Activated CD4-positive, alpha-beta memory T cell treated with anti-CD3 and anti-CD28 coated beads, Interleukin-2, amount 10 ng/mL, durations not matched to agents 7 days and 5 days (primary cell): ENCODE measurements at regions not wholly inside any gene's neighbourhood (a gene's known extent, or its start where the extent isn't known, plus 50 kb on each side); places are given as distances from the start of the nearest gene placed in this dataset.

Experiments used
- CTCF ChIA-PET: fragments of 350-600 bp; sonication (Branson Sonifier 250); formaldehyde crosslinking; loops from one replicate; lab custom pipeline; 2021; ENCODE audit warnings: antibody characterized with exemption, inconsistent platforms; lab: Charles Lee
- POLR2A ChIA-PET: fragments of 350-600 bp; sonication (Branson Sonifier 250); formaldehyde crosslinking; loops from one replicate; lab custom pipeline; 2021; ENCODE audit warnings: antibody characterized with exemption; lab: Charles Lee
- DNase-seq: peaks from one replicate; pipeline ENCODE4 v3.0.0-alpha.2; 2020
- H3K27ac Mint-ChIP-seq: one replicate; pipeline ENCODE4 v1.8.0; 2021; ENCODE audit warnings: mild to moderate bottlenecking, mixed read lengths
- H3K27me3 Mint-ChIP-seq: one replicate; pipeline ENCODE4 v1.8.0; 2021; ENCODE audit warnings: mixed read lengths
- H3K36me3 Mint-ChIP-seq: one replicate; pipeline ENCODE4 v1.8.0; 2021; ENCODE audit warnings: low read depth, mixed read lengths
- H3K4me1 Mint-ChIP-seq: one replicate; pipeline ENCODE4 v1.8.0; 2021; ENCODE audit warnings: mixed read lengths
- H3K4me3 Mint-ChIP-seq: one replicate; pipeline ENCODE4 v1.8.0; 2021; ENCODE audit warnings: mild to moderate bottlenecking, mixed read lengths
- H3K9me3 Mint-ChIP-seq: one replicate; pipeline ENCODE4 v1.8.0; 2021; ENCODE audit warnings: mixed read lengths

GRCh38 chr9:32723789-32724325 lies 59.5 kb upstream of the TMEM215 start:
- POLR2A ChIA-PET, result no interaction called here
- Mint-ChIP-seq H3K27me3 (peaks cover 2% of the 10 kb centered on the region), H3K4me3 (no peak overlapping the region), H3K36me3 (no peaks in the 10 kb centered on the region), H3K4me1 (no peaks in the 10 kb centered on the region), H3K9me3 (peaks cover 4% of the 10 kb centered on the region), H3K27ac (no peak overlapping the region)
- CTCF ChIA-PET, result no interaction called here
- DNase-seq, result no peak

DNA sequence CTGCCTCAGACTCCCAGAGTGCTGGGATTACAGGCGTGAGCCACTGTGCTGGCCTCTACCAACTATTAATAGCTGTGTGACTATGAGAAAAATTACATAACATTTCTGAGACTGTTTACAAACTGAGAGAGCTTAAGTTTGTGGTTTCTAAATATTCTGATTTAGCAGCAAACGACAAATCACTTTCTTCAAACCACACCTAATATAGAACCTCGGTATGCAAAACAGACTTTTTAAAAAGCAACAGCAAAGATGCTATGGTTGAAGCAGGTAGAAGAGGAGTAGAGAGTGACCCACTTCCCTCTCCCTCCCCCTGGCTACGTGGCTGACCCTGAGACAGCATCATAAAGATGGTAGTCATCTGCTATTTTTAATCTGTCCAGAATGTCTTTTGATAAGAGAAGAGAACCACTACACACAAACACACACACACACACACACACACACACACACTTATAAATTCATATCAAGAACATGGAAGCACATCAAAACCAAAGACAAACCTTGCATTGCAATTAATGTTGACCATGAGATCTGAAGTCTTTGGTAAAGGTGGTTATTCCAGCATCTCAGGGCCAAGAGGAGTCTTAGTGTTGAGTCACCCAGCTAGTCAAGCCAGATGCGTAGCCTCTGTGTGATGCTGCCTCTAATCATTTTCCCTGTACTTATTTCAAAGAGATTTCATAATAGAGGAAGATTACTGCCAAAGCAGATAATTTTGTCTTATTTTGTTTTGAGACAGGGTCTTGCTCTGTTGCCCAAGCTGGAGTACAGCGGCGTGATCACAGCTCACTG lies 58.1 kb upstream of the TMEM215 start:
- Mint-ChIP-seq H3K9me3 (peaks cover 6% of the 10 kb centered on the region), H3K36me3 (no peaks in the 10 kb centered on the region), H3K27me3 (peaks cover 2% of the 10 kb centered on the region), H3K4me3 (no peak overlapping the region), H3K4me1 (no peaks in the 10 kb centered on the region), H3K27ac (no peak overlapping the region)
- ChIA-PET POLR2A (no interaction called here), CTCF (no interaction called here)
- no peak for DNase-seq

DNA sequence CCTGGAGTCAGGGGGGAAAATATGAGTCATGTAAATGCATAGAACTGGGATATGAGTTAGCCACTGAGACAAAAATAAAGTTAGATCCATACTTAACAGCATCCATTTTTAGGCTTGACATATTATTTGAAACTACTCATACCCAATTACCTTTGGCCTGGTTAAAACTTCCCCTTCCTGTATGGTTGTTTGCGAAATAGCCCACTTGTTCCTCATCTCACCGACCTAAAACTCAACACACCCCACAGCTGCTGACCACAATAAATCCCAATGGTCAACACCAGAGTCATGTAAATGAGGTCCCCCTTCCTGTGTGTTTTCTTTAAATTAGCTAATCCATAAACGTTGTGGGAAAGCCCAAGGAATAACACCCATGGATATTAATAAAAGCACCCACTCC lies 55.2 kb upstream of the TMEM215 start:
- Mint-ChIP-seq H3K27ac (no peak overlapping the region), H3K4me1 (no peaks in the 10 kb centered on the region), H3K36me3 (no peaks in the 10 kb centered on the region), H3K27me3 (peaks cover 2% of the 10 kb centered on the region), H3K4me3 (no peak overlapping the region), H3K9me3 (peaks cover 6% of the 10 kb centered on the region)
- POLR2A ChIA-PET, result no interaction called here
- CTCF ChIA-PET, result no interaction called here
- DNase-seq, result no peak
